GM12878 (cell line): ENCODE measurements at regions not wholly inside any gene's neighbourhood (a gene's known extent, or its start where the extent isn't known, plus 50 kb on each side); places are given as distances from the start of the nearest gene placed in this dataset.

Source experiments
- EZH2 ChIP-seq: IDR thresholded peaks from 2 replicates; pipeline ENCODE4 v1.6.1; 2012; ENCODE audit warnings: low read depth, mild to moderate bottlenecking, control low read depth, inconsistent platforms, low read length, borderline replicate concordance; ENCODE audit not compliant: control insufficient read depth
- JUND ChIP-seq: IDR thresholded peaks from 2 replicates; pipeline ENCODE4 v1.6.1; 2012; ENCODE audit warnings: low read depth, mild to moderate bottlenecking, low read length, improper control_type of control experiment, moderate library complexity
- POLR2A ChIP-seq: IDR thresholded peaks from 2 replicates; pipeline ENCODE4 v1.6.1; 2011; ENCODE audit warnings: low read depth, mild to moderate bottlenecking, low read length
- RAD21 ChIP-seq: IDR thresholded peaks from 2 replicates; pipeline ENCODE4 v1.6.1; 2011; ENCODE audit warnings: mild to moderate bottlenecking, low read depth, low read length, moderate library complexity; ENCODE audit not compliant: insufficient read depth
- TF ChIP-seq, protein P1 (sequence below), 3 experiments: IDR thresholded peaks in 2 of 3; conservative IDR thresholded peaks in 1 of 3; 2 replicates each; pipeline ENCODE4 v1.5.1; 2011; ENCODE audit warnings: low read depth in 3 of 3, low read length in 3 of 3, mild to moderate bottlenecking in 3 of 3, control low read depth in 2 of 3, moderate library complexity in 2 of 3, inconsistent platforms in 1 of 3, mixed read lengths in 1 of 3; ENCODE audit not compliant: control insufficient read depth in 2 of 3, insufficient read depth in 1 of 3; ENCODE audit errors: extremely low read depth in 1 of 3

DNA sequence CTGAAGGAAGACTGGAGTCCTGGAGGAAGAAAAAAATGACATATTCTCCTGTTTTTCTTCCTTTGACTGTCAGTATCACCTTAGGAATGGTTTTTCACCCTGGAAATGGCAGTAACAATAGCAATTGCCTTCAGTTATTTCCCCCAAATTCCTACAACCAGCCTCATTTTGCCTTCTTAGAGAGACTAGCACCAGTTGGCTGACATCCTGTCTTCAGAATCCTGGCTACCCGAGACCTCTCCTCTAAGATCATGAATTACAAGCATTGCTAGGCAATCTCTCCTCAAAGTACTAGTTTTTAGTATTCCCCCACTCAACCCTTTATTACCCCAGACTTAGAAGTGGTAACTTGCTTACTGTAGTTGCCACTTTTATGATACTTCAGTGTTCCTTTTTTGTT is 53.4 kb downstream of the TAS2R16 start:
- TF ChIP-seq JUND (no peak), POLR2A (no peak), RAD21 (no peak), EZH2 (no peak)
- TF ChIP-seq, protein P1, sequence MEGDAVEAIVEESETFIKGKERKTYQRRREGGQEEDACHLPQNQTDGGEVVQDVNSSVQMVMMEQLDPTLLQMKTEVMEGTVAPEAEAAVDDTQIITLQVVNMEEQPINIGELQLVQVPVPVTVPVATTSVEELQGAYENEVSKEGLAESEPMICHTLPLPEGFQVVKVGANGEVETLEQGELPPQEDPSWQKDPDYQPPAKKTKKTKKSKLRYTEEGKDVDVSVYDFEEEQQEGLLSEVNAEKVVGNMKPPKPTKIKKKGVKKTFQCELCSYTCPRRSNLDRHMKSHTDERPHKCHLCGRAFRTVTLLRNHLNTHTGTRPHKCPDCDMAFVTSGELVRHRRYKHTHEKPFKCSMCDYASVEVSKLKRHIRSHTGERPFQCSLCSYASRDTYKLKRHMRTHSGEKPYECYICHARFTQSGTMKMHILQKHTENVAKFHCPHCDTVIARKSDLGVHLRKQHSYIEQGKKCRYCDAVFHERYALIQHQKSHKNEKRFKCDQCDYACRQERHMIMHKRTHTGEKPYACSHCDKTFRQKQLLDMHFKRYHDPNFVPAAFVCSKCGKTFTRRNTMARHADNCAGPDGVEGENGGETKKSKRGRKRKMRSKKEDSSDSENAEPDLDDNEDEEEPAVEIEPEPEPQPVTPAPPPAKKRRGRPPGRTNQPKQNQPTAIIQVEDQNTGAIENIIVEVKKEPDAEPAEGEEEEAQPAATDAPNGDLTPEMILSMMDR (IDR thresholded peaks at IDR 0.05 in 2 of 3, conservative IDR thresholded peaks at IDR 0.05 in 1 of 3; ENCODE audit: control insufficient read depth in 2 of 3, extremely low read depth in 1 of 3, insufficient read depth in 1 of 3, low read depth in 3 of 3, low read length in 3 of 3), result no peak
